ENCODE measurements at regions not wholly inside any gene's neighbourhood (a gene's known extent, or its start where the extent isn't known, plus 50 kb on each side); places are given as distances from the start of the nearest gene placed in this dataset.

DNA sequence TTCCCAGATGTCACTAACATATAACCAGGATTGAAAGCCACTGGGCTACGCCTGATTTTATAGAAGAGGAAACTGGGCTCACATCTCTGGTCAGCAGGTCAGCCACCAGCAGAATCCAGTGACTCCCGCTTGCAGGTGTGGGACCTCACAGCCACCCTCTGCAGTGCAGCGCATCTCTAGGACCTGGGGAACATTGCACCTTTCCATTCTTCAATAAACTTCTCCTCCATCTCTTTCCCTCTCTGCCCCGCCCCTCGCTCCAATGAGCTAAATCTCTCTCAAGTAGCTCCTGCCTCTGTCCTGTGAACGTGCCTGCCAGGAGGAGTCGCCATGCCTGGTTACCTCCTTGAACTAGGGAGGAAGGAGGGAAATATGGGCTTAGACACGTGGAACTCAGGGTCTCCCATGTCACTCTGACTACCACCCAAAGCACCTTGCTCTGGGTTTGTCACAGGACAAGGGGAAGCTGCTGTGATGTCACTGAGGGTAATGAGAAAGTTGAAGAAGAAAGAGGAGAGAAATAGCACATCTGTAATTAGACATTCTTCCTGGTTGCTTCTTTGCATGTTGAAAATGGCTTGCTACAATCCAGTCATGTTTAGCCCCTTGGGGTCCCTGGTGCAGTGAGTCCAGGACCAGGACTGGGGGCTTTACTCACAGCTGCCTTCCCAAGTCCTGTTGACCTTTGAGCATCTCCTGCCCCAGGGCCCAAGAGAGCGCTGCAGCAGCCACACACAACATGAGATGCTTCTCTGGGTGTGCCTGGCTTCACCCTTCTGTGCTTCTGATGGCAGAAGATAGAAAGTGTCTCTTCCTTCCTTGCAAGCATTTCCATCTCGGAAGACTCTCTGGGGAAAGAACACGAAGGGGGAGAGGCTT is 469.4 kb downstream of the PREX1 start:
- Histone ChIP-seq H3K9me3 (ENCODE audit: control insufficient read depth, low read depth, low read length) (no peaks in the 10 kb centered on the region), H3K4me1 (ENCODE audit: control insufficient read depth, insufficient read depth, low read length) (no peaks in the 10 kb centered on the region), H3K4me3 (ENCODE audit: low read length) (no peak overlapping the region), H3K27me3 (ENCODE audit: control insufficient read depth, insufficient read depth, low read length) (no peaks in the 10 kb centered on the region), H3K36me3 (ENCODE audit: control insufficient read depth, insufficient read depth, low read length) (no peaks in the 10 kb centered on the region), H3K27ac (ENCODE audit: low read length) (no peak overlapping the region)
- no CpG with 5 or more reads among the region's 11 CpGs for WGBS (ENCODE audit: insufficient coverage, low lambda C conversion rate)
- DNase-seq: no peak

DNA sequence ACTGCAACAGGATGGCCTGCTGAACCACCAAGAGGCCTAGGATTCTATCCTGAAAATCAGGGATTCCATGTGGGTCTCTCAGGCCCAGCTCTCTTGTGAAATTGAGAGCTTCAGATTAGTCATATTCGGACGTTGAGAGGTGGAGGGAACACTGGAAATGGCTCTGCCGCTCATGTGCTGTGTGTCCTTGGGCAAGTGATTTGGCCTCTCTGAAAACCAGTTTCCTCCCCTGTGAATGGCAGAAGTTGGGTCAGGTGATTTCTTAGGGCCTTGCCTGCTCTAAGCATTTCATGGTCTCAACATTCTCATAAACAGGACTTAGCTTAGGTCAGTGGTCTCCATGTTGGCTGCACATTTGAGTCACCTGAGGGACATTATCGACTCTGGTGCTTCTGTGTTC is 470.1 kb downstream of the PREX1 start:
- Histone ChIP-seq H3K36me3 (ENCODE audit: control insufficient read depth, insufficient read depth, low read length) (no peaks in the 10 kb centered on the region), H3K4me1 (ENCODE audit: control insufficient read depth, insufficient read depth, low read length) (no peaks in the 10 kb centered on the region), H3K27ac (ENCODE audit: low read length) (no peak overlapping the region), H3K4me3 (ENCODE audit: low read length) (no peak overlapping the region), H3K27me3 (ENCODE audit: control insufficient read depth, insufficient read depth, low read length) (no peaks in the 10 kb centered on the region), H3K9me3 (ENCODE audit: control insufficient read depth, low read depth, low read length) (no peaks in the 10 kb centered on the region)
- DNase-seq: no peak
- WGBS (ENCODE audit: insufficient coverage, low lambda C conversion rate): no CpG with 5 or more reads among the region's 4 CpGs

DNA sequence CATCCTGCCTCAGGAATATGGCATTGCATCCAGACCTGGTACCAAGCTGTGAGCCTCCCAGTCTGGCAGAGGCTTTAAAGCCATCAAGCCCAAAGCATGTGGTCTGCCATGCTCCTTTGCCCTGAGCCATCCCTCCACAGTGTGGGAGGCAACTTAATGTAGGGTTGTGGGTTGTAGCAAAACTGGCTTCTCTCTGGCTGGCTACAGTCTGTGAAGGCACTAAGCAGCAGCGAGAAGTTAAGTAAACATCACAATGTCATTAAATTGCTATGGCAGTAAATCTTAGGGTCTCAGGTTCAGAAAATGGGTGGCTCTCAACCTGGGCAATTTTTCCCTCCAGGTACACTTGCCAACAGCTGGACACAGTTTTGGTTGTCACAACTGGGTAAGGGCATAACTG is 472.9 kb downstream of the PREX1 start:
- no CpG with 5 or more reads among the region's 1 CpG for WGBS (ENCODE audit: insufficient coverage, low lambda C conversion rate)
- Histone ChIP-seq H3K9me3 (ENCODE audit: control insufficient read depth, low read depth, low read length) (no peaks in the 10 kb centered on the region), H3K27me3 (ENCODE audit: control insufficient read depth, insufficient read depth, low read length) (no peaks in the 10 kb centered on the region), H3K36me3 (ENCODE audit: control insufficient read depth, insufficient read depth, low read length) (no peaks in the 10 kb centered on the region), H3K4me3 (ENCODE audit: low read length) (no peak overlapping the region), H3K27ac (ENCODE audit: low read length) (no peak overlapping the region), H3K4me1 (ENCODE audit: control insufficient read depth, insufficient read depth, low read length) (no peaks in the 10 kb centered on the region)
- no peak for DNase-seq

DNA sequence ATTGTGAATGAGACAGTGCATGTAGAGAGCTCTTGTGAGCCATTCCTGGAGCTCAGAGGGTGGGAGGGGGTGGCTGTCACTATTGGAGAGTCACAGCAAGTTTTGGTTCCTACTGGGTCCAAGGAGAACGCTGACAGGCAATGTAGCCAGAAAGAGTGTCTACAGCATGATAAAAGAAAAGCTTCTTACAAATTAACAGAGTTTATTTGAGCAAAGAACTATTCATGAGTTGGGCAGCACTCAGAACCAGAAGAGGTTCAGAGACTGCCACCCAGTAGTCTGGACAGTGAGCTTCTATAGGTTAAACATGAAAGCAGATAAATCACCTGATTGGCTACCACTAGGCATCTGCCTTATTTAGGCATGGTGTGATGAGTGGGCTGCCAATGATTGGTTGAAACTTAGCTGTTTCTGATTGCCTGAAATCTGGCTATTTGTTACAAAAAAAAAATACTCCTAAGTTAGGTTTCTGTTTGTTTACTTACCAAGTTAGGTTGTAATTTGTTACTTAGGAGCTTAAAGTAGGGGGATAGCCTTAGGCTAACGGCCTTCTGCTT is 473.4 kb downstream of the PREX1 start:
- DNase-seq: no peak
- no CpG with 5 or more reads among the region's 2 CpGs for WGBS (ENCODE audit: insufficient coverage, low lambda C conversion rate)
- Histone ChIP-seq H3K36me3 (ENCODE audit: control insufficient read depth, insufficient read depth, low read length) (no peaks in the 10 kb centered on the region), H3K9me3 (ENCODE audit: control insufficient read depth, low read depth, low read length) (no peaks in the 10 kb centered on the region), H3K4me1 (ENCODE audit: control insufficient read depth, insufficient read depth, low read length) (no peaks in the 10 kb centered on the region), H3K27ac (ENCODE audit: low read length) (no peak overlapping the region), H3K27me3 (ENCODE audit: control insufficient read depth, insufficient read depth, low read length) (no peaks in the 10 kb centered on the region), H3K4me3 (ENCODE audit: low read length) (no peak overlapping the region)

DNA sequence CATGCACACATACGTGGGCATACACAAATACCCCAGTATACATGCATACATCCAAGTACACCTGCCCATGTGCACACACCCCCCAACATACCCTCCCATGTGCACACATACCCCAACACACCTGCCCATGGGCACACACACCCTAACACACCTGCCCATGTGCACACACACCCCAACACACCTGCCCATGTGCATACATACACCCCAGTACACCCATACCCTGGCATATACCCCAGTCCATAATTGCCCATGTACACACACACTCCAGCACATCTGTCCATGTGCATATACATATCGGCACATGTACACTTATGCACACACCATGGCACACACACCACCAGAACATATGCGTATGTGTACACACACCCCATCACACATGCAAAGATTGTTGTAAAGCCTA is 475.2 kb downstream of the PREX1 start:
- no peaks in the 10 kb centered on the region for H3K4me1 ChIP-seq (ENCODE audit: control insufficient read depth, insufficient read depth, low read length)
- no peaks in the 10 kb centered on the region for H3K36me3 ChIP-seq (ENCODE audit: control insufficient read depth, insufficient read depth, low read length)
- no peaks in the 10 kb centered on the region for H3K9me3 ChIP-seq (ENCODE audit: control insufficient read depth, low read depth, low read length)
- no peak for DNase-seq
- no peaks in the 10 kb centered on the region for H3K27me3 ChIP-seq (ENCODE audit: control insufficient read depth, insufficient read depth, low read length)
- H3K27ac ChIP-seq (ENCODE audit: low read length): no peak overlapping the region
- 80% methylated on average over 1 of the region's 3 CpGs for WGBS (ENCODE audit: insufficient coverage, low lambda C conversion rate)
- no peak overlapping the region for H3K4me3 ChIP-seq (ENCODE audit: low read length)

DNA sequence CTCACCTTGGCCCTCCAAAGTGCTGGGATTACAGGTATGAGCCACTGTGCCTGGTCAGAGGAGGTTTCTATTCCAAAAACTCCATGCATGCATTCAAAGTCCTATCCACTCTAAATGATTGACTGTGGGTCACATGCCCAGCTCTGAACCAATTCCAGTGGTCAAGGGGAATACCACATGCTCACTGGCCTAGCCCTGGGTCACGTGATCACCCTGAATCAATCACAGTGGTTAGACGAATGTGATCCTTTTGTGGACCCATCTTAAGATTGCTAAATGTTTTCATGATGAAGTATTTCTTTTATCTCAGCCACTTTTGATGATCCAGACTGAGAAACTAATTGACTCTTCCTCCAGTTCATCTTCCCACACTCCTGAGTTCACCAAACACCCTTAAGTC is 475.8 kb downstream of the PREX1 start:
- no peaks in the 10 kb centered on the region for H3K27me3 ChIP-seq (ENCODE audit: control insufficient read depth, insufficient read depth, low read length)
- H3K4me1 ChIP-seq (ENCODE audit: control insufficient read depth, insufficient read depth, low read length): no peaks in the 10 kb centered on the region
- H3K36me3 ChIP-seq (ENCODE audit: control insufficient read depth, insufficient read depth, low read length): no peaks in the 10 kb centered on the region
- H3K4me3 ChIP-seq (ENCODE audit: low read length): no peak overlapping the region
- no CpG with 5 or more reads among the region's 2 CpGs for WGBS (ENCODE audit: insufficient coverage, low lambda C conversion rate)
- DNase-seq: no peak
- H3K27ac ChIP-seq (ENCODE audit: low read length): no peak overlapping the region
- no peaks in the 10 kb centered on the region for H3K9me3 ChIP-seq (ENCODE audit: control insufficient read depth, low read depth, low read length)

DNA sequence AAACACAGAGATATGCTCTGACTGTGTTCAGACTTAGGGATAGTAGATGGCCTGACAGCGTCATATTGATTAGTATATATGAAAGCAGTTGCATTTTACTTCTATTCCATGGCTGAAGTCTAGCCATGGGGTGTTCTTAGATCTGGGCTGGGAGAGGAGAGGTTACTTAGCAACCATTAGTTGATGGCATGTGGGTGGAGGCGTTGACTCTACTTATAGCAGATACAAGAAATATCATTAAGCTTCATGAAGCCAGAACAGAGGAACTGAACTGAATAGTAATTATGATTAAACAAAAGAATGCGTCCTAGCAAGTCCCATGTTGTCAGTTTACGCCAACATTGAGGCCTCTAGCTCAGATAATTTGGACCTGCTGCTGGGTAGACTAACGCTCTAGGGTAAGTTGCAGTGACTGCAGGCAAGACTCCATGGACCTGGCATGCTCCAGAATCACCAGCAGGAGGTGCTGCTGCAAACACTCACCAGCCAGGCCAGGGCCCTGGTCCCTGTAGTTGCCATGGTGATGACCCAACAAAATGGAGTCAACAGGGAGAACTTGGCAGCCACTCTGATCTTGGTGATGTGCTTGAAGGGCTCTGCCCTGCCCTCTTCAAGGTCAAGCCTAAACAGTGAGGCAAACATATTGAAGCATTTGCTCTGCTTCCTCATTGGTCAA is 477.3 kb downstream of the PREX1 start:
- no peaks in the 10 kb centered on the region for H3K4me1 ChIP-seq (ENCODE audit: control insufficient read depth, insufficient read depth, low read length)
- no peak overlapping the region for H3K4me3 ChIP-seq (ENCODE audit: low read length)
- WGBS (ENCODE audit: insufficient coverage, low lambda C conversion rate): no CpG with 5 or more reads among the region's 5 CpGs
- no peaks in the 10 kb centered on the region for H3K27me3 ChIP-seq (ENCODE audit: control insufficient read depth, insufficient read depth, low read length)
- no peaks in the 10 kb centered on the region for H3K9me3 ChIP-seq (ENCODE audit: control insufficient read depth, low read depth, low read length)
- no peak overlapping the region for H3K27ac ChIP-seq (ENCODE audit: low read length)
- DNase-seq: no peak
- H3K36me3 ChIP-seq (ENCODE audit: control insufficient read depth, insufficient read depth, low read length): no peaks in the 10 kb centered on the region

DNA sequence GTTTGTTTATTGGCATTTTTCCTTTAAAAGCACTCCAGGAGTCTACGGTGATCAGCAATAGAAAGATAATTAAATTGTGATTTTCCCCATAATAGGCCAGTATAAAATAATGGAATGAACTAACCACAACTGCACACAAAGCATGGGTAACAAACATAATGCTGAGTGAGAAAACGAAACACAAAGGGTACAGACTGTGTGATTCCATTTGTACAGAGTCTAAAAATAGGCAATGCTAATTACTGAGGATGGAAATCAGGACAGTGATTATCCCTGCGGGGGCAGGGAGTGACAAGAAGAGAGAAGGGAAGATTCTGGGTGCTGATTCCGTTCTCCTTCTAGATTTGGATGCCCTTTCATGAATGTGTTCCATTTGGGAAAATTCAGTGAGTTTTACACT is 478.1 kb downstream of the PREX1 start:
- Histone ChIP-seq H3K27me3 (ENCODE audit: control insufficient read depth, insufficient read depth, low read length) (no peaks in the 10 kb centered on the region), H3K27ac (ENCODE audit: low read length) (no peak overlapping the region), H3K4me1 (ENCODE audit: control insufficient read depth, insufficient read depth, low read length) (no peaks in the 10 kb centered on the region), H3K9me3 (ENCODE audit: control insufficient read depth, low read depth, low read length) (no peaks in the 10 kb centered on the region), H3K4me3 (ENCODE audit: low read length) (no peak overlapping the region), H3K36me3 (ENCODE audit: control insufficient read depth, insufficient read depth, low read length) (no peaks in the 10 kb centered on the region)
- no peak for DNase-seq
- 60% methylated on average over 1 of the region's 4 CpGs for WGBS (ENCODE audit: insufficient coverage, low lambda C conversion rate)

DNA sequence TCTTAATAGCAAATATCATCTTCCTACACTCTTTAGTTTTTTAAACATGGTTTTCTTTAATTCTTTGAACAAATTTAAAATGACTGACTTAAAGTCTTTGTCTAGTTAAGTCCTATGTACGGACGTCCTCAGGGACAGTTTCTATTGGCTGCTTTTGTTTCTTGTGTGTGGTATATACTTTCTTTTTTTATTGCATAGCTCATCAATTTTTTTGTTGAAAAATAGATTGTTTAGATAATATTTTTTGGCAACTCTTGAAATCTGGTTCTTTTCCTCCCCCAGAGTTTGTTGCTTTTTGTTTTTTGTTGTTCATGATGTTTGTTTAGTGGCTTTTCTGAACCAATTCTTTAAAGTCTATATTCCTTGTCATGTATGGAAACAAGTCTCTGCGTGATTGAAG is 479.8 kb downstream of the PREX1 start:
- no peaks in the 10 kb centered on the region for H3K36me3 ChIP-seq (ENCODE audit: control insufficient read depth, insufficient read depth, low read length)
- H3K4me3 ChIP-seq (ENCODE audit: low read length): no peak overlapping the region
- no peaks in the 10 kb centered on the region for H3K9me3 ChIP-seq (ENCODE audit: control insufficient read depth, low read depth, low read length)
- 67% methylated on average over 3 of the region's 3 CpGs for WGBS (ENCODE audit: insufficient coverage, low lambda C conversion rate)
- no peak for DNase-seq
- no peak overlapping the region for H3K27ac ChIP-seq (ENCODE audit: low read length)
- no peaks in the 10 kb centered on the region for H3K27me3 ChIP-seq (ENCODE audit: control insufficient read depth, insufficient read depth, low read length)
- no peaks in the 10 kb centered on the region for H3K4me1 ChIP-seq (ENCODE audit: control insufficient read depth, insufficient read depth, low read length)

DNA sequence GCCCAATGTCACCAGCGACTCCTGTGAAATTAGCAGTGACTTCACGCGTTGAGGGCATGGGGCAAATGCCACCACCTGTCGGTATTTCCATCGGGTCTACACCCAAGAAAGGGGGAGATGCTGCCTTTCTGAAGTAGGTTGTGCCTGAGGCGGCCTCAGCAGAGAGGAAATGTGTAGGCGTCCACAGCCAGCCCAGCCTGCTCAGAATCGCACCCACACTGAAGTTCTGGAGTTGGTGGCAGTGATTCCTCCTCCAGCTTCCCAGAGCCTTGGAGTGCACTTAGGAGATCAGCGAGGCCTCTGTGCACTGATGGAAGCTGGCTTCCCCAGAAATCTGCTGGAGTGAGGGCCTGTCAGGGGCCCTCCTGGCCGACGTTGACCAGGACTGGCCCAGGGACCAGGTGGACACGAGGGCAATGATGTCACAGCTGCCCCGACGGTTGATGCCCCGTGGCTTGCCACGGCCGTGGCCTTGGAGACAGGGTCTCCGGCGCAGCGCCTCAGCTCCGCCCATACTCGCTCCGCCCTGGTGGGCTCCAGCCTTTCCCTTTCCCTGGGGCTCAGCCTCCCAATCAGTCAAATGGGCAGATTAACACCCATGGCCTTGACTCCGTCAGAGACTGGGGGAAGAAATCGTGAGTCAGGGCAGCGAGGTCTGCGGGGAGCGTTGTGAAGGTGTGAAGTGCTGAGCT is 484.8 kb downstream of the PREX1 start:
- Histone ChIP-seq H3K4me3 (ENCODE audit: low read length) (no peak overlapping the region), H3K9me3 (ENCODE audit: control insufficient read depth, low read depth, low read length) (no peaks in the 10 kb centered on the region), H3K36me3 (ENCODE audit: control insufficient read depth, insufficient read depth, low read length) (no peaks in the 10 kb centered on the region), H3K4me1 (ENCODE audit: control insufficient read depth, insufficient read depth, low read length) (no peaks in the 10 kb centered on the region), H3K27me3 (ENCODE audit: control insufficient read depth, insufficient read depth, low read length) (no peaks in the 10 kb centered on the region), H3K27ac (ENCODE audit: low read length) (no peak overlapping the region)
- no peak for DNase-seq
- no CpG with 5 or more reads among the region's 28 CpGs for WGBS (ENCODE audit: insufficient coverage, low lambda C conversion rate)
